ENCODE measurements at regions not wholly inside any gene's neighbourhood (a gene's known extent, or its start where the extent isn't known, plus 50 kb on each side); places are given as distances from the start of the nearest gene placed in this dataset.
A peak's percentile ranks its signal among the peaks of the same experiment; 100 is the strongest.

DNA sequence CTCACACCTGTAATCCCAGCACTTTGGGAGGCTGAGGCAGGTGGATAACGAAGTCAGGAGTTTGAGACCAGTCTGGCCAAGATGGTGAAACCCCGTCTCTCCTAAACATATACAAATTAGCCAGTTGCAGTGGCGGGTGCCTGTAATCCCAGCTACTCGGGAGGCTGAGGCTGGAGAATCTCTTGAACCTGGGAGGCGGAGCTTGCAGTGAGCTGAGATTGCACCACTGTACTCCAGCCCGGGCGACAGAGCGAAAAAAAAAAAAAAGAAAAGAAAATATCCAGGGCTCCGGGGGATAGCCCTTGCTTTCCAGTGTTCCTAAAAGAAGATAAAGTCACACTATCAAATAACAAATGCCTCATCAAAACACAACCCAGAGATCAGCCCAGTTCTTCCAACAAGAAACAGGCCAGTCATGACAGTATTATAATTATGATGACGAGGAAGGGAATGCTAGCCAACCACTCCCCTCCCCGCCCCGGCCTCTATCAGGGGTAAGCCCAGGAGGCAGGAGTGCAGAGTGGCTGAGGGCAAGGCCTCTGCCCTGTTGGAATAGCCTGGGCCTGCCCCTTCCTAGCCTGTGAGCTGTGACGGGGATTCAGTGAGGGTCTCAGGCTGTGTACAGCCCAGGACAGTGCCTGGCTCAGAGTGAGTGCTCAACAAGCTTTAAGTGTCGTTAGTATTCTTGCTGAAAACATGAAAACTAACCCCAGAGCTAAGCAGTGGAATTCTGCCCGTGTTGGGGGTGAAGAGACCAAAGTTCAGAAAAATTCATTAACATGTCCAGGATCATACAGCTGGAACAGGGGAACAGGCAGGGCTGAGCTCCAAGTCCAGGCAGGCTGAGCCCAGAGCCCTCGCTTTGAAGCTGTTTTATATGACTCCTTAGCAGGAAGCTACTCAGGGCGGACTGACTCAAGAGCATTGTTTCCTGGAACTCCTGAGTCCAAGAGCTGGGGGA lies 54.3 kb downstream of the FAM241B start:
- Histone ChIP-seq H3K4me3 (ENCODE audit: low read depth in 1 of 2, low read length in 2 of 2) (no peak overlapping the region), H3K27ac (ENCODE audit: low read length) (peak overlapping the region; percentile 52), H3K4me1 (ENCODE audit: control insufficient read depth in 1 of 2, insufficient read depth in 2 of 2, low read length in 2 of 2) (no peaks in the 10 kb centered on the region), H3K27me3 (ENCODE audit: low read depth, low read length) (no peaks in the 10 kb centered on the region), H3K36me3 (ENCODE audit: control insufficient read depth in 1 of 2, insufficient read depth in 2 of 2, low read length in 2 of 2) (no peaks in the 10 kb centered on the region), H3K9me3 (ENCODE audit: control insufficient read depth in 1 of 2, low read length in 2 of 2) (no peaks in the 10 kb centered on the region)

DNA sequence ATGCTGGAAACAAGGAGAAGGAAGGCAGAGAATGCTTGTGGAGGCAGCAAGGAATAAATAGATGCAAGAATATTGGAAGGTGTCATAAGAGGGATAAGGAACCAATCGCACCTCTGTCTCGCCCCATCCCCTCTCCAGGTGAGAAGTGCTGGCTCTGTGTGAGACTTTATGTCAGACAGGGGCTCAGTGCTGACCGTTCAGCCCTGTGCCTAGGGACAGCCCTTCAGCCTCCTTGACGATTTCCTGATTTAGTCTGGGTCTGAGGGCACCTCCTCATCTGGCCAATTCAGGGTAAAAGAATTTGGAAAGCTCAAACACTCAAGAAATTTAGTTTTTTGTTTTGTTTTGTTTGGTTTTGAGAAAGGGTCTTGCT lies 54.9 kb downstream of the FAM241B start:
- Histone ChIP-seq H3K27ac (ENCODE audit: low read length) (peak overlapping the region; percentile 52), H3K4me3 (ENCODE audit: low read depth in 1 of 2, low read length in 2 of 2) (no peak overlapping the region), H3K4me1 (ENCODE audit: control insufficient read depth in 1 of 2, insufficient read depth in 2 of 2, low read length in 2 of 2) (no peaks in the 10 kb centered on the region), H3K27me3 (ENCODE audit: low read depth, low read length) (no peaks in the 10 kb centered on the region), H3K9me3 (ENCODE audit: control insufficient read depth in 1 of 2, low read length in 2 of 2) (no peaks in the 10 kb centered on the region), H3K36me3 (ENCODE audit: control insufficient read depth in 1 of 2, insufficient read depth in 2 of 2, low read length in 2 of 2) (no peaks in the 10 kb centered on the region)

DNA sequence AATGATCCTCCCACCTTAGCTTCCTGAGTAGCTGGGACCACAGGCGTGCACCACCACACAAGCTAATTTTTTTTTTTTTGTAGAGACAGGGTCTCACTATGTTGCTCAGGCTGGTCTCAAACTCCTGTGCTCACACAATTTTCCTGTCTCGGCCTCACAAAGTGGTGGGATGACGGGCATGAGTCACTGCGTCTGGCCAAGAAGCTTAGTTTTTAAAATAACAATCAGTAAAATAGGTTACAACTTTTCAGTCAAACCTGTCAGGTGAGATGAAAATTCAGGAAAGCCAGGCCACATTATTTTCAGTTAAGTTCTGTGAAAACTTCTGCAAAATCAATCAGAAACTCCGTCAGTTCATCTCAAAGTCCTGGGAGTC lies 55.4 kb downstream of the FAM241B start:
- Histone ChIP-seq H3K9me3 (ENCODE audit: control insufficient read depth in 1 of 2, low read length in 2 of 2) (no peaks in the 10 kb centered on the region), H3K27ac (ENCODE audit: low read length) (peak overlapping the region; percentile 52), H3K27me3 (ENCODE audit: low read depth, low read length) (no peaks in the 10 kb centered on the region), H3K4me1 (ENCODE audit: control insufficient read depth in 1 of 2, insufficient read depth in 2 of 2, low read length in 2 of 2) (no peaks in the 10 kb centered on the region), H3K36me3 (ENCODE audit: control insufficient read depth in 1 of 2, insufficient read depth in 2 of 2, low read length in 2 of 2) (no peaks in the 10 kb centered on the region), H3K4me3 (ENCODE audit: low read depth in 1 of 2, low read length in 2 of 2) (no peak overlapping the region)

DNA sequence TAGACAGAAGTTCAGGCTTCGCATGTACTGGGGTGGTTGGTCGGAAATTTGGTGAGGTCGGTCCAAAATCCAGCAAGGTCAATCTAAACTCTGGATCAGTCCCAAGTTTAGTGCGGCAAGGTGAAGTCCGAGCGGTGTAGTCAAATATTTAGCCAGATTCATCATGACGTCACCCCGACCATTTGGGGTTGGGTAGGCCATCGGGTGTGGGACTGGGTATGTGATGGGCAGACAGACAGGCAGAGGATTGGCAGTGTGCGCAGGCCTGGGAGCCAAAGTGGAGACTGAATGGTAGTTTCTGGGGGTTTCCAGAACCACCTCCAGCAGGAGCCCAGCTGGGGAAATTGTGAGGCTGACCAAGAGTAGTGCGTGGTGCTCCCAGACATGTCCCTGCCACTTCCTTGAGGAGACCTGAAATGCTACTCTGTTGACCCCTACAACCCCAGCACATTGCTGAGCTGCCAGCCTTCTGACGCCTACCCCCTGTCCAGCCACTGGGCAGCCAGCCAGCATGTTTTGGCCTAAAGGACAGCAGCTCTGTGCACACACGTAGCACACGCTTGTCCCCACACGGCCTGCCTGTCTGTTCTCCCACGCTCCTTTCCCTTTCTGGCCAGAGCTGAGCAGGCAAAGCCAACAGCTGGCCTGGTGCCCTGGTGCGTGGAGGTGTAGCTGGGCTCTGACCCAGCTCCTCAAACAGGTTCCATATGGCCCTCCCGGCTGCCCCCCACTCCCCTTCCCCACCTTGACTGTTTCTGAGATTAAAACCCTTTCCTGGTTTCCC lies 55.9 kb downstream of the FAM241B start:
- Histone ChIP-seq H3K4me3 (ENCODE audit: low read depth in 1 of 2, low read length in 2 of 2) (no peak overlapping the region), H3K36me3 (ENCODE audit: control insufficient read depth in 1 of 2, insufficient read depth in 2 of 2, low read length in 2 of 2) (no peaks in the 10 kb centered on the region), H3K27ac (ENCODE audit: low read length) (no peak overlapping the region), H3K27me3 (ENCODE audit: low read depth, low read length) (no peaks in the 10 kb centered on the region), H3K4me1 (ENCODE audit: control insufficient read depth in 1 of 2, insufficient read depth in 2 of 2, low read length in 2 of 2) (no peaks in the 10 kb centered on the region), H3K9me3 (ENCODE audit: control insufficient read depth in 1 of 2, low read length in 2 of 2) (no peaks in the 10 kb centered on the region)

DNA sequence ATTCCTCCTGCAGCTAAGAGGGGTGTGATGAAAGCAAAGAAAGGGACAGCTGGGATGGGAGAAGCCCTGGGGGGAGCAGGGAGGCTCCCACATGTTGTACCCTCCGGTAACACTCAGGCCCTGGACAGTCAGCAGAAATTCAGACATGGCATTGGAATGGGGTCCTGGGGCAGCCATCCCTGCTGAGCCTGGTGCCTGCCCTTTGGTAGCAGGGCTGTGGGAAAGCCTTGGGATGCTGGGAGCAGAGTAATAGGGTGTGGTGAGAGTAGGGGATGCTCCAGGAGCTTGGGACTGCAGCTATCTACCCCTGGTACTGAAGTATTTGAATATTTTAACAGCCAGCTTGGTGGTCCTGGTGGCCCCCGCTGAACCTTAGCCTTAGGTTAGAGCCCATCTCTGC lies 56.8 kb downstream of the FAM241B start:
- H3K27ac ChIP-seq (ENCODE audit: low read length), result no peak overlapping the region

DNA sequence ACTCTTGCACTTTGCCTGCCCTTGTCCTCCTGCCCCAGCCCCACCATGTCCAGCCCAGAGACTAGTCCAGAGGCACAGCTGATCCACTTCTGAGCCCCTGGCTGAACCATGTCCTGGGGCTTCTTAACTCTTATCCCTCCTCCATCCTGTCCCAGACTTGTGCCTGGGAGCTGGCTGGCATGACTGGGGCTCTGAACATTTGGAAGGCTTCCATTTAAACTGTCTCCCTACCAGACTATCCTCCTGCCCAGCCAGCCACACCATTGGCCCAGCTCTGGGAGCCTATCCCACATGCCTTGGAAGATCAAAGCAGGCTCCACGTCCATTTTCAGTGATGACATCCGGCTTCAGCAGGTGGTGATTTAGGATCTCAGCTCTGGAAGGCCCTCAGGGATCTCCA lies 57.4 kb downstream of the FAM241B start:
- Histone ChIP-seq H3K4me3 (ENCODE audit: low read depth in 1 of 2, low read length in 2 of 2) (no peak overlapping the region), H3K36me3 (ENCODE audit: control insufficient read depth in 1 of 2, insufficient read depth in 2 of 2, low read length in 2 of 2) (no peaks in the 10 kb centered on the region), H3K4me1 (ENCODE audit: control insufficient read depth in 1 of 2, insufficient read depth in 2 of 2, low read length in 2 of 2) (no peaks in the 10 kb centered on the region), H3K27ac (ENCODE audit: low read length) (no peak overlapping the region), H3K9me3 (ENCODE audit: control insufficient read depth in 1 of 2, low read length in 2 of 2) (no peaks in the 10 kb centered on the region), H3K27me3 (ENCODE audit: low read depth, low read length) (no peaks in the 10 kb centered on the region)

More for the DNA sequence above, 56.8 kb downstream of the FAM241B start:
- Histone ChIP-seq H3K4me3 (ENCODE audit: low read depth in 1 of 2, low read length in 2 of 2) (no peak overlapping the region), H3K27me3 (ENCODE audit: low read depth, low read length) (no peaks in the 10 kb centered on the region), H3K4me1 (ENCODE audit: control insufficient read depth in 1 of 2, insufficient read depth in 2 of 2, low read length in 2 of 2) (no peaks in the 10 kb centered on the region), H3K9me3 (ENCODE audit: control insufficient read depth in 1 of 2, low read length in 2 of 2) (no peaks in the 10 kb centered on the region), H3K36me3 (ENCODE audit: control insufficient read depth in 1 of 2, insufficient read depth in 2 of 2, low read length in 2 of 2) (no peaks in the 10 kb centered on the region)

DNA sequence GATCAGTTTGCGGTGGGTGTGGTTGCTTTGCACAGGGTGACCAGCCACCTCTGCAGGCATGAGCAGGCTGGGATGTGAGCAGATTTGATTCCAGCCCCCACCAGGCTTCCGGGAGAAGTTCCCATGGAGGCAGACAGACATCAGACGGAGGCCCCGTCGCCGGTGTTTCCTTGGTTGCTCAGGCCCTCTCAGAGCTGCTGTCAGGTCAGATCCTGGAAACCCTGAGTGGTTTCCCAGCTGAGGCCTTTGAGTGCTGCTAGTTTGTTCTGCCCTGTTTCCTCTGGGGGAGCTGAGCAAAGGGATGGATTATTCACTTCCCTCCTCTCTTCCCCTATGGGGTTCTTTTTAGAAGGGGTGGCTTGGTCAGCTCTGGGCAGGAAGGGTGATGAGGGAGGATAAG lies 62.2 kb downstream of the FAM241B start:
- Histone ChIP-seq H3K27ac (ENCODE audit: low read length) (no peak overlapping the region), H3K4me1 (ENCODE audit: control insufficient read depth in 1 of 2, insufficient read depth in 2 of 2, low read length in 2 of 2) (no peaks in the 10 kb centered on the region), H3K4me3 (ENCODE audit: low read depth in 1 of 2, low read length in 2 of 2) (no peak overlapping the region), H3K9me3 (ENCODE audit: control insufficient read depth in 1 of 2, low read length in 2 of 2) (no peaks in the 10 kb centered on the region), H3K27me3 (ENCODE audit: low read depth, low read length) (no peaks in the 10 kb centered on the region), H3K36me3 (ENCODE audit: control insufficient read depth in 1 of 2, insufficient read depth in 2 of 2, low read length in 2 of 2) (no peaks in the 10 kb centered on the region)

DNA sequence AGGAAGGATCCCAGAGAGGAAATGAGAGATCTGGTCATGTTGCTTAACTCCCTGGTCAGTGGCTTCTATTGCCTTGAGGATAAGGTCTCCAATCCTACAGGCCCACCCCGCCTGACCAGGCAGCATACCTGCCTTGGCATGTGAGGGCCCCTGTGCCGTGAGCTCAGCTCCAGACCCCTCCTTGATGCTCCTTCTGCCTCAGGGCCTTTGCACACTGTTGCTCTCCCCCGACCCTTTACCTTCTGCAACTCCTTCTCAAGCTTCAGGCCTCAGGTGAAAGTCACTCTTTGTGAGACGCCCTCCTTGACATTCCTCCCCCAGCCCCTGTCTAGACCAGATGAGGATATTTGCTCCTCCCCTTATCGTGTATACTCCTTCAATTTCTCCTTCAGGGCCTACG lies 62.8 kb downstream of the FAM241B start:
- H3K4me1 ChIP-seq (ENCODE audit: control insufficient read depth in 1 of 2, insufficient read depth in 2 of 2, low read length in 2 of 2), result no peaks in the 10 kb centered on the region
- no peak overlapping the region for H3K4me3 ChIP-seq (ENCODE audit: low read depth in 1 of 2, low read length in 2 of 2)
- no peaks in the 10 kb centered on the region for H3K27me3 ChIP-seq (ENCODE audit: low read depth, low read length)
- H3K36me3 ChIP-seq (ENCODE audit: control insufficient read depth in 1 of 2, insufficient read depth in 2 of 2, low read length in 2 of 2), result no peaks in the 10 kb centered on the region
- H3K9me3 ChIP-seq (ENCODE audit: control insufficient read depth in 1 of 2, low read length in 2 of 2), result no peaks in the 10 kb centered on the region
- no peak overlapping the region for H3K27ac ChIP-seq (ENCODE audit: low read length)

DNA sequence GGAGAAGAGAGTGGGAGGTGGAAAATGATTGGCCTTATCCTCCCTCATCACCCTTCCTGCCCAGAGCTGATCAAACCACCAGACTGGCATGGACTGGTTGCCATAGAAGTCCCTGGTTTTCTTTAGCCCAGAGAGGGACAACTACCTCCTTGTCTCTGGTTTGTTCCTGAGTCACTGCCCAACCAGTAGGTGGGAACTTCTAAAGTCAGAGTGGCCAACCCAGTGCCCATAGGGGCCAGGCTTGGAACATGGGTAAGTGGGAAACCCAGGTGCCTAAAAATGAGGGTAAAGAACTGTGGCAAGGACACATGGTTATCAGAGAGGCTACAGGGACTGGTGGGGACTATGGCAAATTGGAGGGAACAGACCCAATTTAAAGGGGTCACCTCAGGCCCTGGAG lies 63.8 kb downstream of the FAM241B start:
- Histone ChIP-seq H3K36me3 (ENCODE audit: control insufficient read depth in 1 of 2, insufficient read depth in 2 of 2, low read length in 2 of 2) (no peaks in the 10 kb centered on the region), H3K4me1 (ENCODE audit: control insufficient read depth in 1 of 2, insufficient read depth in 2 of 2, low read length in 2 of 2) (no peaks in the 10 kb centered on the region), H3K27me3 (ENCODE audit: low read depth, low read length) (no peaks in the 10 kb centered on the region), H3K4me3 (ENCODE audit: low read depth in 1 of 2, low read length in 2 of 2) (no peak overlapping the region), H3K9me3 (ENCODE audit: control insufficient read depth in 1 of 2, low read length in 2 of 2) (no peaks in the 10 kb centered on the region), H3K27ac (ENCODE audit: low read length) (no peak overlapping the region)

DNA sequence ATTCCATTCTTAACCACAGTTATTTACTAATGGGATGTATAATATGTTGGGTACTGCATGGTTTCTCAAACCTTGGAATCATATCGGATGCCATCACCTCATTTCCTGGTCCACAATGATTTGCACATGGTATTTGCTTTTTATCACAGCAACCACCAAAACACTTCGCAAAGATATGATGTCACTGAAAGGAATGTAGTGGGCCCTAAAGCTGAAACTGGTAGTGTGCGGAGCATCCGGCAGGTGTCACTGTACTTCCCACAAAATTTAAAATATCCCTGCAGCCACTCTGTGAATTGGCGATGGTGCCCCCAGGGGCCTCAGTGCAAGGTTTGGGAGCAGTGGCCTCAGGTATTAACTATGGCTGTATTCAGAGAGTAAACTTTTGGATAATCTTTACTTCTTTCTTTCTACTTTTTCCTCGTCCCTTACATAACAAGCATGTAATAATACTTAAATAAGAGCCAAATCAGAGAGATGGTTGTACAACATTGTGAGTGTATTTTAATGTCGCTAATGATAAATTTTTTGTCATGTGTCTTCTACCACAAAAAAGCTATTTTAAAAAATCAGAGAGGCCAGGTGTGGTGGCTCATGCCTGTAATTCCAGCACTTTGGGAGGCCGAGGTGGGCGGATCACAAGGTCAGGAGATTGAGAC lies 66.2 kb downstream of the FAM241B start:
- Histone ChIP-seq H3K36me3 (ENCODE audit: control insufficient read depth in 1 of 2, insufficient read depth in 2 of 2, low read length in 2 of 2) (no peaks in the 10 kb centered on the region), H3K9me3 (ENCODE audit: control insufficient read depth in 1 of 2, low read length in 2 of 2) (peaks cover 0 to 2% of the 10 kb centered on the region in 2 donors), H3K27me3 (ENCODE audit: low read depth, low read length) (no peaks in the 10 kb centered on the region), H3K4me3 (ENCODE audit: low read depth in 1 of 2, low read length in 2 of 2) (no peak overlapping the region), H3K27ac (ENCODE audit: low read length) (no peak overlapping the region), H3K4me1 (ENCODE audit: control insufficient read depth in 1 of 2, insufficient read depth in 2 of 2, low read length in 2 of 2) (no peaks in the 10 kb centered on the region)

DNA sequence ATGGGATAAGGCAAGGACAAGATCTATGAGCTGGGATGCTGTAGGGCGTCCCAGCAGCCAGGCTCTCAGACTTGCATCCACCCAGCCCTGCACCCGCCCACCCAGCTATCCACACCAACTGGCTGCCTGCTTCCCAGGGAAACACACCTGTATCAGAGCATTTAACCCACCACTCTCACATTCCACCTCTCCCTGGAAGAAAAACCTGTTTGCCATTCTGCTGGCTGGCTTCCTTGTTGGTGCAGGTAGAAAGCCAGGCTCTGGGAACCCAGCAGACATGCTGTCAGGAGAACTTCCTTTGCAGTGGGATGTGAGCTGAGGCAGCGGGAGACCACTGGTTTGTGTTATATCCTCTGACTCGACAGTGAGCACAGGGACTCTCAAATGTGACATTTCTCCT lies 67.0 kb downstream of the FAM241B start:
- H3K36me3 ChIP-seq (ENCODE audit: control insufficient read depth in 1 of 2, insufficient read depth in 2 of 2, low read length in 2 of 2), result no peaks in the 10 kb centered on the region
- H3K9me3 ChIP-seq (ENCODE audit: control insufficient read depth in 1 of 2, low read length in 2 of 2), result peaks cover 0 to 2% of the 10 kb centered on the region in 2 donors
- no peak overlapping the region for H3K27ac ChIP-seq (ENCODE audit: low read length)
- no peaks in the 10 kb centered on the region for H3K4me1 ChIP-seq (ENCODE audit: control insufficient read depth in 1 of 2, insufficient read depth in 2 of 2, low read length in 2 of 2)
- H3K4me3 ChIP-seq (ENCODE audit: low read depth in 1 of 2, low read length in 2 of 2), result no peak overlapping the region
- H3K27me3 ChIP-seq (ENCODE audit: low read depth, low read length), result no peaks in the 10 kb centered on the region

Measured in muscle layer of duodenum (tissue), 2 donors.